ENCODE measurements at regions not wholly inside any gene's neighbourhood (a gene's known extent, or its start where the extent isn't known, plus 50 kb on each side); places are given as distances from the start of the nearest gene placed in this dataset.
"Not testable (repeated sequence)": the region's sequence is repeated elsewhere in the genome, so short reads cannot be mapped to it uniquely, and the experiment has no call there.

GRCh38 chr3:35141406-35141805 is 497.9 kb upstream of the ARPP21 start:
- no peak overlapping the region for H3K4me3 ChIP-seq (ENCODE audit: low read depth, low read length)
- TF ChIP-seq CTCF (conservative IDR thresholded peaks at IDR 0.05; ENCODE audit: low read depth, low read length): no peak
- DNase-seq (ENCODE audit: low read depth): no peak

DNA sequence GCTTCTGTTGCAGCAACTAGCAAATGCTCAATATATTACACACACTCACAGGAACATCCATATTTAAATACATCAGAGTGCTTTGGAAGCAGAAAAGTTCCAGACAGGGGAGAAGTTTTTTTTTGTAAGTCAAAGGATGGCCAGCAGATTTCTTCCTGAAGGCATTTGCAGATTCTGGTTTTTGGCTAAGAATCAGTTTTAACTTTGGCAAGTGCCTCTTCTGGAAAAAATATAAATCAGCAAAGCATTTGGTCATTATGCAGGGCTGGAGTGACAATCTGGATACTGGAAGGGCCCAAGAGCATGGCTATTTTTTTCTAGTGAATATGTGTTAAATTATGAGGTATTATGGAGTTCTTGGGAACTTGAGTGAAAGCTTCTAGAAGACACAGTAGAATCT is 495.3 kb upstream of the ARPP21 start:
- H3K4me3 ChIP-seq (ENCODE audit: low read depth, low read length): no peak overlapping the region
- no peak for TF ChIP-seq CTCF (conservative IDR thresholded peaks at IDR 0.05; ENCODE audit: low read depth, low read length)
- DNase-seq (ENCODE audit: low read depth): no peak

DNA sequence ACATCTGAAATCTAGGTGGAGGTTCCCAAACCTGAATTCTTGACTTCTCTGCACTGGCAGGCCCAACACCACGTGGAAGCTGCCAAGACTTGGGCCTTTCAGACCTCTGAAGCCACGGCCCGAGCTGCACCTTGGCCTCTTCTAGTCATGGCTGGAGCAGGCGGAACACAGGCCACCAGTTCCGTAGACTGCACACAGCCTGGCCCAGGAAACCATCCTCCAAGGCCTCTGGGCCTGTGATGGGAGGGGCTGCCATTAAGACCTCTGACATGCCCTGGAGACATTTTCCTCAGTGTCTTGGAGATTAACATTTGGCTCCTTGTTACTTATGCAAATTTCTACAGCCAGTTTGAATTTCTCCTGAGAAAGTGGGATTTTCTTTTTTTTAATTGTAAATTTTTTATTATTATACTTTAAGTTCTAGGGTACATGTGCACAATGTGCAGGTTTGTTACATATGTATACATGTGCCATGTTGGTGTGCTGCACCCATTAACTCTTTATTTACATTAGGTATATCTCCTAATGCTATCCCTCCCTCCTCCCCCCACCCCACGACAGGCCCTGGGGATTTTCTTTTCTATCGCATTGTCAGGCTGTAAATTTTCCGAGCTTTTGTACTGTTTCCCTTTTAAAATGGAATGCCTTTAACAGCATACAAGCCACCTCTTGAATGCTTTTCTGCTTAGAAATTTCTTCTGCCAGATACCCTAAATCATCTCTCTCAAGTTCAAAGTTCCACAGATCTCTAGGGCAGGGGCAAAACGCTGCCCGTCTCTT is 492.9 kb upstream of the ARPP21 start:
- DNase-seq (ENCODE audit: low read depth); H3K4me3 ChIP-seq (ENCODE audit: low read depth, low read length): not testable (repeated sequence)

GRCh38 chr3:35183927-35184675 is 455.2 kb upstream of the ARPP21 start:
- TF ChIP-seq CTCF (conservative IDR thresholded peaks at IDR 0.05; ENCODE audit: low read depth, low read length): no peak
- DNase-seq (ENCODE audit: low read depth): peak; percentile 54
- no peak overlapping the region for H3K4me3 ChIP-seq (ENCODE audit: low read depth, low read length)

- no peak overlapping the region for H3K4me3 ChIP-seq (ENCODE audit: low read depth, low read length)
- peak; percentile 94 for DNase-seq (ENCODE audit: low read depth)
- TF ChIP-seq CTCF (conservative IDR thresholded peaks at IDR 0.05; ENCODE audit: low read depth, low read length): no peak
These were observed 454.6 kb upstream of the ARPP21 start for GRCh38 chr3:35184775-35185174.

DNA sequence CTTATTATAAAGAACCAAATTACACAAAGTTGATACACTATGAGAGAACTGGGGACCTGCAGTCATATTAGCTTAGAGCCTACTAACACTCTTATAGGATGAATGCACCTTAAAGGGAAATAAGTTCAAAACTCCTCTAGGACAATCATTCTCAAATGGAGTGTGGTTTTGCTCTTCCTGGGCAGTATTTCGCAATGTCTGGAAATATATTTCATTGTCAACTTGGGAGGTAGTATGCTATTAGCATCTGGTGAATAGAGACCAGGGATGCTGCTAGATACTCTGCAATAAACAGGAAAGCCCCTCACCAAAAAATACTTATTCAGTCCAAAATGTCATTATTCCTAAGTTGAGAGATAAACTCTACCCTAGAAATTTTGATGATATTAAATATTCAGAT is 451.4 kb upstream of the ARPP21 start:
- peak; percentile 13 for DNase-seq (ENCODE audit: low read depth)
- no peak overlapping the region for H3K4me3 ChIP-seq (ENCODE audit: low read depth, low read length)
- no peak for TF ChIP-seq CTCF (conservative IDR thresholded peaks at IDR 0.05; ENCODE audit: low read depth, low read length)

DNA sequence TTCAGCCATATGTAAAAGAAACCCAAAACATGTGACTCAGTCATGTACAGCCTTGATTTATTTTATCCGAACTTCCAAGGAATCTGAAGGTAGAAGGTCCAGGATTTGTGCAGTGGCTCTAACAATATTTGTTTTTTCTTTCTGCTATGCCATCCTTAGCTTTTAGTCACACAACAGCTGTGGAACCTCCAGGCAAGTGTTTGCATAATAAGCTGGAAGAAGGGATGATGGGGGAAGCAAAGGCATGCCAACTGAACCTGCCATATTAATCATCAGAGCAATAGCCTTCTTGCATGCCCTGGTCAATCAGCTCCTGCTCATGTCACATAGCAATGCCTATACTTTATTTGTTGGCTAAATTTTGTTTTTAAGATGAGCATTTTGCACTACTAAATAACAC is 444.7 kb upstream of the ARPP21 start:
- DNase-seq (ENCODE audit: low read depth): no peak
- TF ChIP-seq CTCF (conservative IDR thresholded peaks at IDR 0.05; ENCODE audit: low read depth, low read length): no peak
- H3K4me3 ChIP-seq (ENCODE audit: low read depth, low read length): no peak overlapping the region

All from choroid plexus epithelial cell (primary cell).